HG03575 (cell line): ENCODE measurements at regions not wholly inside any gene's neighbourhood (a gene's known extent, or its start where the extent isn't known, plus 50 kb on each side); places are given as distances from the start of the nearest gene placed in this dataset.
"Not testable (repeated sequence)": the region's sequence is repeated elsewhere in the genome, so short reads cannot be mapped to it uniquely, and the experiment has no call there.

Experiments
- ATAC-seq: cut with Tn5 transposase; IDR thresholded peaks from one replicate; pipeline ENCODE4 v1.9.1; 2021; ENCODE audit not compliant: unreplicated experiment, insufficient number of reproducible peaks, low FRiP score; ENCODE audit errors: extremely low read depth

DNA sequence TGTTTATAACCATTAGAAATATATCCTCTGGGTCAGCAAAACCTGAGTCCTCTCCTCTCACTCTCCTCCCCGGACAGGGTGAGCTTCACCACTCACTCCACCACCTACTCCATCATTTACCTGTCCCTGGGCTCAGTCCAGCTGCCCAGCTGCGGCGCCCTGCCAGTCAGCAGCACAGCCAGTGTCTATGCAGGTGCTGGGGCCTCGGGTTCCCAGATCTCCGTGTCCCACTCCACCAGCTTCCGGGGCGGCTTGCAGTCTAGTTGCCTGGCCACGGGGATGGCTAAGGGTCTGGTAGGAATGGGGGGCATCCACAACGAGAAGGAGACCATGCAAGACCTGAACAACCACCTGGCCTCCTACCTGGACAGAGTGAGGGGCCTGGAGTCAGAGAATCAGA, 662.2 kb upstream of the ACTRT1 start:
- ATAC-seq: no peak

DNA sequence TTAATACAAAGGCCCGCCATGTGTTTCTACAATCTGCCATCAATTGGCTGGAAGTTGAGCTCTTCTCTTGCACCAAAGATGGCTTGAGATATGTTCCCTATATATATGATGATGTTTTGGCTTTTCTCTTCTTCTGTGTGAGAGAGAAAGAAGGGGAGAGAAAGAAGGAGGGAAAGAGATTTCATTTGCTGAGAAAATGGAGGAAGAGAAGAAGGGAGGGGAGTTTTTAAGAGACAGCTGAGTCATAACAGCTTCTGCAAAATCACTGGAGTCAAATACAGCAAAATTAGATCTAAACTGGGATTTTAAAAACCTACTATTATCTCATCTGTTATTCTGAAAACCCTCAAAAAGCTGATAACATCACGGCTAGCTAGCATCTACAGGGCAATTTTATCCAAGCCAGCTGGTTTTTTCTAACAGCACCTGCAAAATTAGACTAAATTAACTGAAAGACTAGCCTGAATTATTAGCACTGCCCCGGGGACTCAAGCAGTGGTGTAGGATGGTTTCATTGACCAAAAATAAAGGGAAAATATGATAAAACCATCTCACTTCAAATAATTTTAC, 647.6 kb upstream of the ACTRT1 start:
- ATAC-seq: no peak

DNA sequence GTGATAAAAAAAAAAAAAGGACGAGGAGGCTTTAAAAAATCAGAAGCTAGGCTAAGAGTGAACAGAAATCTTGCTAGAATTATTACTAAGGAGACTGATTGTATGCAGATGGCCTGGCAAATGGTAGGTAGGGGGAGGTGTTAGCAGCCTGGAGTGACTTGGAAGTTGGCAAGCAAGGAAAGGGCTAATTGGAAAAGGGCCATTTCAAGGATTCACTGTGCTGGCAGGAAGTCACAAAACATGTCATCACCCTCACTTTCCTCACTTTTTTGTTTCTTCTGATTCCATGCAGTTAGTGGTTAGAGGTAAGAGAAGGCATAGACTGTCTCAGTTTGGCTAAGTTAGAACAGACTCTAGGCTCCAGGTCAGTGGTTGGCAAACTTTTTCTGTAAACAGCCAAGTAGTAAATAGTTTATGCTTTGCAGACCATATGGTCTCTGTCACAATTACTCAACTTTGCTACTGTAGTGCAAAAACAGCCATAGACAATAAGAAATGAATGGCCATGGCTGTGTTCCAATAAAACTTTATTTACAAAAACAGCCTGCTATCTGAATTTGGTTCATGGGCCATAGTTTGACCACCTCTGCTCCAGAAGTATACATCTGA, 646.5 kb upstream of the ACTRT1 start:
- no peak for ATAC-seq

DNA sequence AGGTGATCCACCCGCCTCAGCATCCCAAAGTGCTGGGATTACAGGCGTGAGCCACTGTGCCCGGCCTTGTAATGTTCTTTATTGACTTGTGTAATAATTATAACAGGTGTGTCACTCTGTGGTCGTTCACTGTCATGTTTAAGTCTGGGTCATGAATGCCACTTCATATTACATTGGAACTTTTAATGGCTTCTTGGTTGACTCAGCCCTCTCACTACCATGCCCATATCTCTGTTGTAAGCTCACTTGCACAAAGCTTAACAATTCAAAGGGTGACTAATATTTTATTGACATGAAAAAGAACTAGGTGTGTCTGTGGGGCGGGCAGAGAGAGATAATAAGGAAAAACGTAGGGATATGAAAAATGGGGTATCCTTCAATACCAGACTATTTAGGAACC, 639.7 kb upstream of the ACTRT1 start:
- ATAC-seq: no peak

DNA sequence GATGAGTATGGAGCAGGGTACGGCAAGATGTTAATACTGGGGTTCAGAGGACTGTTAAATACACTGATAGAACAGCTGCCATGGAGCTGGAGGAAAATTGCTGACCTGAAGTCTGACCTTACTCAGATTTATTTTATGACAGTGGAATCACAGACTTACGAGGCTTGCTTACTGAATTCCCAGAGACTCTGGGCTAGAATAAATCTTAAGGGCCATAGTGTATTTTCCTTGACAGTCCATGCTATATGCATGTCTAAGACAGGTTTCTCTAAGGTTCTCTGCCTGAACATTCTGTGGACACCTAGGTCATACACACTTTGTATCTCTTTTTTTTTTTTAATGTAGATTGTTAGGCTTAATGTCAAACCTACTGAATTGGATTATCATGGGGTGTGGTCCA, 633.2 kb upstream of the ACTRT1 start:
- ATAC-seq: no peak

DNA sequence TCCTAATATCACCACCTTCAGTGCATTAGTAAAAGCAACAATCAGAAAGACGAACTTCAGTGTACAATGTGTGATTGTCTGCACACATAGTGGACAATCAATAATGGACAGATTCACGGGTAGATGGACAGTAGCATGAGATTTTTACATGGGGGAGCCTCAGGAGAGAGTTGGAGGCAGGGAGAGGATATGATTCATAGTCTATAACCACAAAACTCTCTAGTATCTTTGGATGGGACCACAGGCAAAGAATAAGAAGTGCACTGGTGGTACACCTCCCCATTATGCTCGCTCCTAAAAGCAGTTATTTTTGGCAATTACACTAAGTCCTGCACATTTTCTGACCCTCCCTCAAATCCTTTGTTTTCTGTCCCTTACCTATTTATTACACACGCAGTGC, 624.4 kb upstream of the ACTRT1 start:
- ATAC-seq: no peak

DNA sequence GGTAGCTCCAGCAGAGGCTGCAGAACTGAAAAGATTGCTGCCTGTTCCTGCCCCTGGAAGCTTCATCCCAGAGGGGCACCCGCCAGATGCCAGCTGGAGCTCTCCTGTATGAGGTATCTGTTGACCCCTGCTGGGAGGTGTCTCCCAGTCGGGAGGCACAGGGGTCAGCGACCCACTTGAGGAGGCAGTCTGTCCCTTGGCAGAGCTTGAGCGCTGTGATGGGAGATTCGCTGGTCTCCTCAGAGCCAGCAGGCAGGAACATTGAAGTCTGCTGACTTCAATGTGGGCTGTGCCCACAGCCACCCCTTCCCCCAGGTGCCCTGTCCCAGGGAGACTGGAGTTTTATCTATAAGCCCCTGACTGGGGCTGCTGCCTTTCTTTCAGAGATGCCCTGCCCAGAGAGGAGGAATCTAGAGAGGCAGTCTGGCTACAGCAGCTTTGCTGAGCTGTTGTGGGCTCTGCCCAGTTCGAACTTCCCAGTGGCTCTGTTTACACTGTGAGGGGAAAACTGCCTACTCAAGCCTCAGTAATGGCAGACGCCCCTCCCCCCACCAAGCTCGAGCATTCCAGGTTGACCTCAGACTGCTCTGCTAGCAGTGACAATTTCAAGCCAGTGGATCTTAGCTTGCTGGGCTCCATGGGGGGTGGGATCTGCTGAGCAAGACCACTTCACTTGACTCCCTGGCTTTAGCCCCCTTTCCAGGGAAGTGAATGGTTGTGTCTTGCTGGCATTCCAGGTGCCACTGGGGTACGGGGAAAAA, 622.3 kb upstream of the ACTRT1 start:
- ATAC-seq: not testable (repeated sequence)

DNA sequence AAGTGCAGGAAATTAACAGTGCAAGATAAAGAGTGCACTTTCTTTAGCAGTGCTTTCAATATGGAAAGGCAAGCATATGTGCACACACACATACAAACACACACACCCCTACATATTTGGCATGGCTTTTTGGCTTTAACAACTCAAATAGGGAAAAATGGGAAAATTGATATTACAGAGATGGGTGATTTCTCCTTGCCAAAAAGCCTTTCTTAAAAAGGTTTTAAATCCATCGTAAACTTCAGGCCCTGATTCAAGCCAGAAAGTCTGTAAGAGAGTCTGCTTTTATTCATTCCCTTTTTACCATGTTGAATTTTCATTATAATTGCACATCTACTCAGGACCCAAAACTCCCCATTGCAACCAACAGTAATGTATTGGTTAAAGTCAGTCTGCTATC, 612.0 kb upstream of the ACTRT1 start:
- ATAC-seq: no peak

DNA sequence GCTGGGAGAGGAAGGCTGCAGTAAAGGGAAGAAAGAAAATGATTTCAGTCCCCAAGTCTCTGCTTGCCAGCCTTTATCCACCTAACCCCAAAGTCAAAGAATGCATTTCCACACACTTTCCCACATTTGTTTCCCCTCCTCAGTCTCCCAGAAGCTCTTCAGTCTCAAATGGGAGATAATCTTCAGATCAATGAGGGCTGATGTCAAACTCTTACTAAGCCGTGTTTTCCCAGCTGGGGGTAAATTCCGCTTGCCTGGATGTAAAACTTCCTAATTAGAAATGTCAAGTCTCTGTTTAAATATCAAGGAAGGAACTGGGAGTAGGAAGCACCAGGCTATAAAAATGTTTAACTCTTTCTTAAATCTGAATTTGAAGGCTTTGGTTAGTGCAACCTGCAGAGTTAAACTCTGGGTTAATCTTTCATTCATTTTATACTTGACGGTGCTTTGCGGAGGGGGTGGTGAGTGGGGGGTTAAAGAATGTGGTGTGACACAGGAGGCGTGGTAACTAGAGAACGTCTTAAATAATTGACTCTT, 601.4 kb upstream of the ACTRT1 start:
- ATAC-seq: no peak

DNA sequence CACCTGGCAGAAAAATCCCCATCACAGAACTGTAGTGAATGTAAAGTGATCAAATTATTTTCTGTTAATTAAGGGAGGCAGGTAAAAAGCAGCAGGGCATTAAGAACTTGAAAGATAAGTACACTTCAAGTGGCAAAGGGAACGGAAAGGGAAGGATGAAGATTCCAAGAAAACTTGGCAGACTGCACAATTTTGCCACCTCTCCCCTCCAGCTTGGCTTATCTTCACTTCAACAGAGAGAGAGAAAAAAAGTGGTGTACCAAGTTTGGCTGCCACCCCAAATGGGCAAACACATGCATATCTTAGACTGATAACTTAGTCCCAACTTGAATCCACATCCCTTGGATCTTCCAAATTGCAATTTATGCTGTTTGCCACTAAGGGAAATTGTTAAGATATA, 598.1 kb upstream of the ACTRT1 start:
- ATAC-seq: no peak

DNA sequence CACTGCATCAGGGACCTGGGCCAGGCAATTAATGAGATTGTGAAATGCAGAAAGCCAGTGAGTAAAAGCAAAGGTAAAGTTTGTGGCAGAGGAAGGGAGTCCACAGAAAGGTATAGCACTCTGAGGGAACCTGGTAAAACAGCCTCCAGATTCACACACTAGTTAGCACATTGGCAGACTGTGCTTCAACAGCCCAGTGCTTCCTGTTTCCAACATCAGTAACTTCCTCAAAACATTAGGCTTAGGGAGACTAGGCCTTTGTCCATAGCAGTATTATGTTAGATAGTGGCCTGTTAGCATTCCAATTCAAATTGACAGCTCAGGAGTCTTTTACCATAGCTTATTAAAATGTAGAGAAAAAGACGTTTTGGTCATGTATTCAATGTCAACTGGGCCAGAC, 582.6 kb upstream of the ACTRT1 start:
- ATAC-seq: no peak

DNA sequence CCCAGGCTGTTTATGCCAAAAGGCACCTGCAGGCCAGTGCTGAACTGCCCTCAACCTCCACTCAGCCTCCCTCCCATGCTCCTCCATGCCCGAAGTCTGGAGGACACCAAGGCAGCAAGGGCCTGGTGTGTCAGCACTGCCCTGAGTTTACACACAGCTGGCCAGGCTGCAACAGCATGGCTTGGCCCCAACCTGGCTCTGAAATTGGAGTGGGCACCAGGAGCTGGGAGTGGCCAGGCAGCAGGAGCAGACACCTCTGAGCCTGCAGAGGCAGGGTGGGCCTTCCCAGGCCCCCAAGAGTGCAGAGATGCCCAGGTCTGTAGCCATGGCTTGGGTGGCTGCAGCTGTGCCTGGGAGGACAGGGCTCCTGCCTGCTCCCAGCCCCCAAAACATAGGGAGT, 571.2 kb upstream of the ACTRT1 start:
- no peak for ATAC-seq

DNA sequence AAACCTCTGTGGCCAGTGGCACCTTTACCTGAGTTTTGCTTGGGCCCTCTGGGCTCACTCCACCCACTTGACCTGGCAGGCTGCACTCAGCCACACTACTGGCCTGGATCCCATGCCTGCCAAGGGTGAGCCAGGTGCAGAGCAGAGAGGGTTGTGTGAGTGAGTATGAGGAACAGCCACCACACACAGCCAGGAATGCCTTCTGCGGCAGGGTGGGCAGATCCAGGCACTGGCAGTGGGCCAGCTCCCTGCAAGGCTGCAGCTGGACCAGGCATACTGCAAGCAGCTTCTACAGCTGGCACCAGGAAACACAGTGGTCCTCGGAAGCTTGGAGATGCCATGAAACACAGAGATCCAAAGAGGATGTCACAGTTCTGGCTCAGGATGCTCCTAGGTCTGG, 570.1 kb upstream of the ACTRT1 start:
- ATAC-seq: no peak

DNA sequence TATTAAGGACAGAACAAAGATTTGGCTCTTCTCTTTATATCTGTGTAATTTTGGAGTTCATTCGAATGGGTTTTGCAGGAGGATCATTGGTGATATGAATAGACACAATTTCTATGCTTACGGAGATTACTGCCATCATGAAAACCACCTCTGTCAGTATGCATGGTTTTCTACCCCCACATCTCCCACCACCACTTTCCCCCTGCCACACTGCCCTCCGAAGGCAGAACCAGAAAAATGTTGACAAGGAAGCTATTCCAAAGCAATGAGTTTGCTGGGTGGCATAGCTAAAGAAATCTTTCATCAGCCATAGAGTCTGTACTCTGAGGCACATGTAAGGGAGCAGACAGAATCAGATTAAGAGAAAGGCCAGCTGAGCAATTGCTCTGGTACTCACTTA, 567.3 kb upstream of the ACTRT1 start:
- no peak for ATAC-seq

DNA sequence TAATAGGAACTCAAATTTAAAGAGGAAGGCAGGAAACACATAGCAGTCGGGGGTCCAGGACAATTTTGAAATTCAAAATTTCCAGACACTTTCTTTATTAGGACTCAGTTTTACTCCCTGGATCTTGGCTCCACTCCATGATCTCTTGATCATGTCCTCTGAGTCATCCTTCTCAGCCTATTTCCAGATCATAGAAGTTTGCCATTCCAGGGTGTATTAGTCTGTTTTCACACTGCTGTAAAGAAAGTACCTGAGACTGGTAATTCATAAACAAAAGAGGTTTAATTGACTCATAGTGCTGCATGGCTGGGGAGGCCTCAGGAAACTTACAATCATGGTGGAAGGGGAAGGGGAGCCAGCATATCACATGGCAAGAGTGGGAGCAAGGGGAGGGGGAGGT, 564.7 kb upstream of the ACTRT1 start:
- ATAC-seq: no peak

DNA sequence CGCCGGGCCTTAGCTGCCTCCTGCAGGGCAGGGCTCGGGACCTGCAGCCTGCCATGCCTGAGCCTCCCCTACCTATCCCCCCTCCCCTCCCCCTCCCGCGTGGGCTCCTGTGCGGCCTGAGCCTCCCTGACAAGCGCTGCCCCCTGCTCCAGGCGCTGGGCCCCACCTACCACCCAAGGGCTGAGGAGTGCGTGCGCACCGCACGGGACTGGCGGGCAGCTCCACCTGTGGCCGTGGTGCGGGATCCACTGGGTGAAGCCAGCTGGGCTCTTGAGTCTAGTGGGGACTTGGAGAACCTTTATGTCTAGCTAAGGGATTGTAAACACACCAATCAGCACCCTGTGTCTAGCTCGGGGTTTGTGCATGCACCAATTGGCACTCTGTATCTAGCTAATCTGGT, 554.6 kb upstream of the ACTRT1 start:
- ATAC-seq: not testable (repeated sequence)

DNA sequence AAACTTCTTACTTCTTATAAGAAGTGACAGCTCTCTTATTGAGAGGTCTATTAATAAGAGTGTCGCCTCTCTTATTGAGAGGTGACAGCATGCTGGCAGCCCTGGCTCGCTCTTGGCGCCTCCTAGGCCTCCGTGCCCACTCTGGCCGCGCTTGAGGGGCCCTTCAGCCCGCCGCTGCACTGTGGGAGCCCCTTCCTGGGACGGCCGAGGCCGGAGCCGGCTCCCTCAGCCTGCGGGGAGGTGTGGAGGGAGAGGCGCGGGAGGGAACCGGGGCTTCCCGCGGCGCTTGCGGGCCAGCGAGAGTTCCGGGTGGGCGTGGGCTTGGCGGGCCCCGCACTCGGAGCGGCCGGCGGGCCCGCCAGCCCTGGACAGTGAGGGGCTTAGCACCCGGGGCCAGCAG, 554.2 kb upstream of the ACTRT1 start:
- not testable (repeated sequence) for ATAC-seq

DNA sequence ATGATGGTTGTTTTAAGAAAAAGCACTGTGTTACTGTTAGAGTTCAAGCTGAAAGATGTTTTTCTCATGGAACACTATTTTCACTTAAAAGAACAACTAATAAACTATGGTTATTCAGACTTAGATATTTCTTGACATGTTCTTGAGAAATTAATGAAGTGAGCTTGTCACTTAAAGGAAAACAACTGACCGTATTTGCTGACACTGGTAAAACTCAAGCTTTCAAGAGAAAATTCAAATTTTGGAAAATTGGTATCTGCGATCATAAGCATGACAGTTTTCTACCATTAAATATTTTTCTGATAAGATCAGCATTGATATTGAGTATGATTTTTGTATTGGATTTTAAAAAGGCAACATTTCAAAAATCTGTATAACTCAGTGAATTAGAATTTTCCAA, 549.5 kb upstream of the ACTRT1 start:
- ATAC-seq: no peak

DNA sequence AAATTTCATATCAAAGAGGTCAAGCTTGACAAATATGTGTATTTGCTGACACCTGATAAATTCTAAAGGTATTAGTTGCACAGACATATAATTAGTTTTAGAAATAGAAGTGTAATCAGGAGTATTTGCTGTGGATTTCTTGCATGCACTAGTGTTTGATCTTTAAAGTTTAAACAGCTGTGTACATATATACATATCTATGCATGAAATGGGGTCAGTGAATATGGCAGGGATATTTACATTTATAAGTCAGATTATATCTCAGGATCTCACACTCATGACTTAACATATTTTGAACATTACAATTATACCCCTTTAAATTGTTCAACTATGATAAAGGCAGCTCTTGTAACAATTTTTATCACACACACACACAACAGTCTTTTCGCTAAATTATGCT, 547.4 kb upstream of the ACTRT1 start:
- ATAC-seq: no peak

DNA sequence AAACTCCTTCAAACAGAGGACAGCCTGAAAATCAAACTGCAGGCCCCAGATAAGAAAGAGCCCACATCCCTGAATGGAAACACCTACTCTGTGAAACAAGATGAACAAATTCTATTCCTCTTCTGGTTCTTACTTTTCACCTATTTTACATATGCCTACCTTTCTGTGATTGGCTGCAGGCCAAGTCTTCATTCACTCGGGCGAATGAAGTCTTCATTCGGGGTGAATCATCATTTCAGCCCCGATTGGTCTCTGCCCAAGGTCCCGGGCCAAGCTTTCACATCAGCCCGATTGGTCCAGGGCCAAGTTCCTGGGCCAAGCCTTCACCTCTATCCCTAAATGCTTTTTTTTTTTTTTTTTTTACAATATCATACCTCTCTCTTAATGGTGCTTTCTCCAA, 529.8 kb upstream of the ACTRT1 start:
- ATAC-seq: no peak
